Muscle of arm (tissue), 1 donor: ENCODE measurements at regions not wholly inside any gene's neighbourhood (a gene's known extent, or its start where the extent isn't known, plus 50 kb on each side); places are given as distances from the start of the nearest gene placed in this dataset.

ENCODE experiments used
- DNase-seq: peaks from one replicate; pipeline ENCODE4 v3.0.0-alpha.2; 2013

DNA sequence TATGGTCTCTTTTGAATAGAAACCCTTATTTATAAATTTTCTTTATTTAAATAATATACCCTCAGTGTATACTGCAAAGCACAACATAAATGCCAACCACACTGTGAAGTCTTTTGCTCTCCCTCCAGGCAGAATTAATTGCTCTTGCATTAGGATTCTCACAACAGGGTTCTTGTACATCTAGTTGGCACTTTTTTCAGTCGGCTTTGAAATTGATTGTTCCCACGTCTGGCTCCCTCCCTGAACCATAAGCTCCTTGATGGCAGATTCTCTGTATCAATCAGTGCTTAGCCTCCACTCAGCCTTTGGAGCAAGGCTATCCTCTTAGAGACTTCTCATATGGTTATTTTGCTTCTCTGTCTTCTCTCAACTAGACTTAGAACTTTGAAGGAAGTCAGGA is 288.0 kb upstream of the POU3F2 start:
- DNase-seq: no peak

DNA sequence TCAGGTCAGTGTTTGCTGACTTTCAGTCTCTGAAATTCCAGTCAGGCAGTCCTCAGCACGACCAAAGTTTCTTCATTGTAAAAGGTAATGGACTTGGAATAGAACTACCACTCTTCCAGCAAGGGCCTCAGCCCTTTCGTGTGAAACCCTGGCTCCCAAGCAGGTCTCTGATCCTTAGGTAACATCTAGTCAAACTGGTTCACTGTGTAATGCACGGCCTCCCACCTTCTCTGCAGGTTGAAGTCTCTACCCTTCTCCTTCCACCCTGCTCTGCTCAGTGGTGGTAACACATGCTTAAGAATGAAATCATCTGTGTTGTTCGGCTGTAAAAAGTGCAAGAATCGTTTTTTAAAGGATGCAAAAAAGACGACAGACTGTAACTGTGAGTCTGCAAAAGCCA is 287.2 kb upstream of the POU3F2 start:
- no peak for DNase-seq

DNA sequence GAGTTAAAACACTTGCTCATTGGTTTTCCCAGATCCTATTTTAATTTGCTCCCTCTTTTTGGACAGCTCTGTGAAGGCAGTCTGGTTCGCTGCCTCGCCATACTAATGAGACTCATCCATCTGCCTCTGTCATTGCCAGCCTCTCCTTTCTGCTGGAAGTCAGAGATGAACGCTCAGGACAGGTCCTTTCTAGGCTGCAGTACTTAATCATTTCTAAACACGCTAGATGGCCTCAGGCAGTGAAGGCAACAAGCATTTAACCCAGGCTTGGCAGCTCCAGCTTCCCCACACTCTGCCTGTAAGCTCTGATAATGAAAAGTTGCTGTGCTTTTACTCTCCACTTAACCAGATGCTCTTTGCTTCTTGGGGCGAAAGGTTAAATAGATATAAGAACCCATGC is 286.7 kb upstream of the POU3F2 start:
- DNase-seq: no peak

DNA sequence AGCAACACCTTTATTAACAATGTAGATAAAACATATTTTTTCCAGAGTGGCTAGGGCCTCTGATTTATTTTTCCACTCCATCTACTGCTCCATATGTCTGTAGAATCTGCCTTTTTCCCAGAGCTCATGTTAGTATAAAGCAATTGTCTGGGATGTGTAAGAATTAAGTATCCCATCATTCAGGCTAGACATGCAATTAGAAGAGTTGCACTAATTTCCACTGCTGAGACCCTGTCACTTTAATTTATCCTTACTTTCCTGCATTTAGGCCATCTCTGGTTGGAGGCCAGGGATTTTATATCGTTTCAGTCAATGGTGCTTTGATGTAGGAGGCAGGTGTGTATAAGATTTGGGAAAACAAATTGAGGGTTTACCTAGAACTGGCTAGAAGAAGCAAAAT is 286.1 kb upstream of the POU3F2 start:
- no peak for DNase-seq

- DNase-seq: no peak
These were observed 274.0 kb upstream of the POU3F2 start for GRCh38 chr6:98560418-98560817.

DNA sequence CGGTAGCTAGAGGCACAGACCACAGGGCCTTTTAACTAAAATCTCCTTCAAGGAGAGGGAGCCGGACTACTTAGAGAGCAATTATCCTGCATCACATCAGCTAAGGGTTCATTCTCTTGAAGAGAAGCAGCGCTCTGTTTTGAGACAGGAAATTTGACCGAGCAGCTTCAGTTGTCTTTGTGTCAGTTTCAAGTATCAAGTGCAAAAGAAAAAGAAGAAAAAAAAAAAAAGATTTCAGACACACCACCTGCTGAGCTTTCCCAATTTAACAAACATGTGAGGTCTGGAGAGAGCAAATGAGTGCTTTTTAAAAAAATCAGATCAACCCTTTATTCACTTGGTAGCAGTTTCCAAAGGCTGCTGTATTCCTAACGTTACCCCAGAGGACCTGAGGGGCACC is 273.5 kb upstream of the POU3F2 start:
- no peak for DNase-seq

DNA sequence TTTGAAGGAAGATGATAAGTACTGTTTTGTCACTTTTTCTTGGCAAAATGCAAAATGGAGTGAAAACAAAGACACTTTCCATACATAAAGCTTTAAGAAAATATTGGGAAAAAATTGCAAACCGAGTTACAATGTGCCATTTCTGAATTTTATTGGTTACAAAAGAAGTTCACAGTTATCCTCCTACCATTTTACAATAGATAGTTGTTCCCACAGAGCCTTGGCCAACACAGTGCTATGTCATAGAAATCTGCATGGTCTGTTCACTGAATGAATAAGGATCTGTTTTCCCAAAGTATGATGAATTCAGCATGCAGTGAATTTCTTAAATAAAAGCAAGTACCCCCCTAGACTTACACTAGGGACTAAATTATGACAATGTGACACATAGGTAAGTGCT is 268.2 kb upstream of the POU3F2 start:
- no peak for DNase-seq

GRCh38 chr6:98572579-98572978 is 261.8 kb upstream of the POU3F2 start:
- no peak for DNase-seq

DNA sequence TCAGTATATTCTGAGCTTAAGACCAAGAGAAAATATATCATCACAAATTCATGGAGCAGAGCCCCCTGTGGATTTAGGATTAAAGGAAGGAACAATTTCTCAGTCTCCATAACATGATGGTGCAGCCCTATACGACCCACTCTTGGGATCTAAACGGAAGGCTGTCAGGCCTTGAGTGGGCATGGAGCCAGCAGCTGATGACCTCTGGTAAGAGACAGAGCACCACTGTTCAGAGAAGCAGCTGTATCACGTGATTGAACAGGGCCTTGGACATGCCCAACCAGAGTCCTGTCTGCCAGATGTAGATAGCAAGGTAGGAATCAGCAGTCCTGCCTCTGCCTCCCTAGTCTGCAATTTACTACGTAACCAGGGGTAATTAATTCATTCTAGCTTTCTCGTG is 259.4 kb upstream of the POU3F2 start:
- DNase-seq: no peak

DNA sequence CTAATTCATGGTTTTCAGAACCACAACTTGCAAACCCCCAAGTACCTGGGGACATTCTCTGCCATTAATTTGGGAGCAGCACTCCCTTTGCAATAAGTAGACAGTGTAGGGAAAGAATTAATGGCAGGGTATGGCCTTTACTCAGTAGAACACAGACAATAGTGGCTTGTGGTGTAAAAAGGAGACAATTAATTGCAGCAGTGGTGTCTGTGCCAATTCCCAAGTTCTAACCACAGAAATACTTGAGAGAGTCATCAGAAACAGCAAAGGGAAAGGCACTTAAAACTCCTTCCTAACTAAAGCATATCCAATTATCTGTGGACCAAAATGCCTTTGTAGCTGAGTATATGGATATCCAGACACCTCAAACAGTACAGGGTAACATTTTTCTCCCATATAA is 257.6 kb upstream of the POU3F2 start:
- DNase-seq: no peak

- no peak for DNase-seq
These were observed 256.4 kb upstream of the POU3F2 start for GRCh38 chr6:98578016-98578415.

GRCh38 chr6:98579079-98579478 is 255.3 kb upstream of the POU3F2 start:
- no peak for DNase-seq

DNA sequence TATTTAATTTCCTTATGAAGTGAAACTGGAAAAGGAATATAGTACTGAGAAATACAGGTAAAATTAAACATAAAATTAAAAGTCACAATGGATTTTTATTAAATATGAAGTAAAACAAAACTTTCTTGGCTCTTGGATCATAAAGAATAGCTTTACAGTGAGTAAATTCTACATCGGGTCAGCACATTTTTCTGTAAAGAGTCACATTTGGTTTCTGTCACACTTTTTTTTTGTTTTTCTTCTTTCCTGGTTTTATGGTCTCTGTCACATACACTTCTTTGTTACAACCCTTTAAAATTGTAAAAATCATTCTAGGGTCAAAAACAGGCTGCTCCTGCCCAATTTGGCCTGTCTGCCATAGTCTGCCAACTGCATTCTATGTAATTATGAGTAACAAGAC is 254.4 kb upstream of the POU3F2 start:
- DNase-seq: no peak

DNA sequence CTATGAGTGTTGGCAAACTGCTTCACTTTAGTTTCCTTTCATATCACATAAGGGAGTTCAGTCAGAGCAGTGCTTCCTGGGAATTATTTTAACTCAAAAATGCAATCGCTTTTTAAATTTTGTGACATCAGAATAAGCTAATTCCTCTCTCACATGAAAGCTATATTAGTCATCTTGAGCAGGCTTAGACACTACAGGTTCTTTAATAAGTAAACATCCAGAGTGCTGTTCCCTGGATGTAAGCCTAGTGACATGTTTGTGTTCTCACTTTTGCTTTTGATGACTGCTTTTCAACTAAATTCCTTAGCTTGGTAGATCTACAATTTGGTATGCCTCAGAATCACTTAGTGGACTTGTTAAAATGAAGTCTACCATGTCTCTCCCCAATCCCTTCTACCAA is 252.7 kb upstream of the POU3F2 start:
- DNase-seq: no peak

GRCh38 chr6:98583506-98583905 is 250.9 kb upstream of the POU3F2 start:
- DNase-seq: no peak

GRCh38 chr6:98586163-98586562 is 248.2 kb upstream of the POU3F2 start:
- no peak for DNase-seq

- no peak for DNase-seq
These were observed 246.8 kb upstream of the POU3F2 start for GRCh38 chr6:98587555-98587954.

DNA sequence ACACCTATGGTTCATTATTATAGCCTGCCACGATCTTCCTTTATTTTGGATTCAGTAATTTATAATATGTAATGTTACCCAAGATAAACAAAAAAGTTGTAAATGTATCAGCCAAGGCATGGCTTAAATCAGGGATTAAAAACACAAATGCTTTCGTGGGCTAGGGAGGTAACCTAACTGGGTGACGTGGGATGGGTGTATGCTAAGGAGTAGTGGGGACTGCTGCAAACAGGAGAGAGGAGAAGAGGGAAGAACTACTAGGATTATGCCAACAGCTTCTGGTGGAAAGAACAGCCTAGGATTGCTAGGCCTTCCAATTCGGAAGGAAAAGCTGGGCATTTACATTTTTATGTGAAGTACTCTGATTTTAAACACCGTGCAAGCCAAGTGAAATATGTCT is 244.8 kb upstream of the POU3F2 start:
- no peak for DNase-seq

DNA sequence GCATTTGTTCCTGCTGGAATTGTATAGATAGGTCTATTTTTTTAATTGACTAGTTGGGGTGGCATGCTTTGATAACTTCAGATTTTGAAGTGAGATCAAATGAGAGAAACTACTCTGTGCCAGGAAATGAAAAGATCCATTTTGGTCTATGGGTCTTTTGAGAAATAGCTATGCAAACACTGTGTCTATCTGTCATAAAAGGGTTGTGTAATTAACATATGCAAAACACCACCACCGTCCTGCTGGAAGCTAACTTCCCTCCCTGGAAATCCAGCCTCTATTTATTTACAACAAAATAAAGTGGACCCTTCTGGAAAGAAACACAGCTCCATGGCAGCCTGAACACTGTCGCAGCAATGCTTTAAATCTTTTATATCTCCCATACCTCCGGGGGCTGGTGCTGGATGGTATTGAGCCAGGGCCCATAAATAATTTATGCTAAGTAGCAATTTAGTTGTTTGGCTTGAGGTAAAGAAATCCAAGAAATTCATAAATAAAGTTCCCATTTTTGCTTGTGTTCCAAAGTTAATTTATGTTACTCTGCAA is 244.2 kb upstream of the POU3F2 start:
- no peak for DNase-seq

GRCh38 chr6:98590997-98591396 is 243.4 kb upstream of the POU3F2 start:
- DNase-seq: no peak

DNA sequence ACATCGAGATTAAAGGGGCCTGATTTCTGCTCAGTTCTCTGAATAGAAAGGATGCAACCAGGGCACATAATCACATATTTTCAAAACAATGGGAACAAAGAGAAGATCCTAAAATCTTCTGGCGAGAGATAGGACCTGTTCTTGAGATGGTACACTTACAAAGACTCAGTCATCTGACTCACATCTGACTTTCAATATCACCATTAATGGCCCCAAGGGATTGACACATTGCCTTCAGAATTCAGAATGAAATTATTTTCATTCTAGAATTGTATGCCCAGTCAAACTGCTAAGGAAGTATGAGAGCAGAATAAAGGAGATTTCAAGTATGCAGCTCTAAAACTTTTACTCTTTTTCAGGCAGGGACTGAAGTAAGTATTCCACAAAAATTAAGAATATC is 240.7 kb upstream of the POU3F2 start:
- DNase-seq: no peak

GRCh38 chr6:98601716-98602115 is 232.7 kb upstream of the POU3F2 start:
- no peak for DNase-seq

DNA sequence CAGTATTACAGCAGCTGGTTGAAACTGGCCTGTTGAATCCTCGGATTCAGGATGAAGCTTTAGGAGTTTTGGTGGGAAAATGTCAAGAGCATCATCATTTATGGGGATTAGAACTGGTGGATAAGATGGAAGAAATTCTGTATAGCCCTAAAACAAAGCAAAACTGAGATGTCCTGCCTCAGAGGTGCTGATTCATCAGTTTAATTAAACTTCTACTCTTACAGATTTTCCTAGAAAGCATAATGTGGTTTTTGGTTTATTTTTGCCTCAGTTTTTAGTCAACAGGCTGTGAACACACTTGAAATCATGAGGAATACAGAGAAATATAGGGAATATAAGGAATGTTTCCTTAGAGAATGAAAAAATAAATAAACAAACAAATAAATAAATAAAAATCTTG is 228.7 kb upstream of the POU3F2 start:
- no peak for DNase-seq

GRCh38 chr6:98627129-98627775 is 207.1 kb upstream of the POU3F2 start:
- no peak for DNase-seq

GRCh38 chr6:98633886-98634285 is 200.5 kb upstream of the POU3F2 start:
- DNase-seq: no peak
